HAP-1 (cell line): ENCODE measurements at regions not wholly inside any gene's neighbourhood (a gene's known extent, or its start where the extent isn't known, plus 50 kb on each side); places are given as distances from the start of the nearest gene placed in this dataset.

Source experiments
- DNase-seq, 2 experiments: peaks; one replicate each; pipeline ENCODE4 v3.0.0-alpha.2; 2016 to 2020; ENCODE audit warnings: low spot score in 2 of 2
- H3K27me3 ChIP-seq: fragments of 250-450 bp; sonication (Bioruptor Pico); 2 replicates; pipeline ENCODE4 v1.5.1; 2020; ENCODE audit warnings: low read depth, mild to moderate bottlenecking, moderate library complexity
- H3K36me3 ChIP-seq: fragments of 250-450 bp; sonication (Bioruptor Pico); replicated peaks from 2 replicates; pipeline ENCODE4 v1.5.1; 2020; ENCODE audit warnings: mild to moderate bottlenecking
- H3K4me1 ChIP-seq: fragments of 250-450 bp; sonication (Bioruptor Pico); 2 replicates; pipeline ENCODE4 v1.5.1; 2020; ENCODE audit warnings: mild to moderate bottlenecking
- H3K4me3 ChIP-seq: fragments of 250-450 bp; sonication (Bioruptor Pico); 2 replicates; pipeline ENCODE4 v1.5.1; 2020; ENCODE audit warnings: mild to moderate bottlenecking, moderate library complexity
- H3K9me3 ChIP-seq: fragments of 250-450 bp; sonication (Bioruptor Pico); 2 replicates; pipeline ENCODE4 v1.5.1; 2020; ENCODE audit warnings: mild to moderate bottlenecking, moderate library complexity
- in situ Hi-C: fragments of 300-500 bp; cut with MboI; formaldehyde crosslinking; loops from 3 replicates; pipeline ENCODE4 v1.14.3; 2020; ENCODE audit warnings: low sequenced_read_pairs, inconsistent platforms, mixed read lengths

- Histone ChIP-seq H3K9me3 (no peaks in the 10 kb centered on the region), H3K36me3 (no peaks in the 10 kb centered on the region), H3K4me3 (no peak overlapping the region), H3K27me3 (no peaks in the 10 kb centered on the region), H3K4me1 (no peaks in the 10 kb centered on the region)
- in situ Hi-C loops: no loop called here
- no peak for DNase-seq
These were observed 233.7 kb downstream of the LOXHD1 start for GRCh38 chr18:46423226-46423805.

GRCh38 chr18:46424898-46425297, 232.1 kb downstream of the LOXHD1 start:
- in situ Hi-C loops: no loop called here
- Histone ChIP-seq H3K4me1 (no peaks in the 10 kb centered on the region), H3K4me3 (no peak overlapping the region), H3K27me3 (no peaks in the 10 kb centered on the region), H3K9me3 (no peaks in the 10 kb centered on the region), H3K36me3 (no peaks in the 10 kb centered on the region)
- DNase-seq: no peak

GRCh38 chr18:46425511-46425910, 231.5 kb downstream of the LOXHD1 start:
- no peak for DNase-seq
- Histone ChIP-seq H3K27me3 (0 out of 2 replicates have a peak, but pooled peaks cover under 1% of the 10 kb centered on the region), H3K4me1 (no peaks in the 10 kb centered on the region), H3K36me3 (no peaks in the 10 kb centered on the region), H3K4me3 (no peak overlapping the region), H3K9me3 (no peaks in the 10 kb centered on the region)
- in situ Hi-C loops: no loop called here

- H3K4me3 ChIP-seq: no peak overlapping the region
- 0 out of 2 replicates have a peak, but pooled peaks cover 2% of the 10 kb centered on the region for H3K27me3 ChIP-seq
- in situ Hi-C loops: no loop called here
- no peaks in the 10 kb centered on the region for H3K4me1 ChIP-seq
- no peaks in the 10 kb centered on the region for H3K36me3 ChIP-seq
- no peaks in the 10 kb centered on the region for H3K9me3 ChIP-seq
- DNase-seq: no peak
These were observed 230.9 kb downstream of the LOXHD1 start for GRCh38 chr18:46426021-46426678.

GRCh38 chr18:46426679-46427047, 230.4 kb downstream of the LOXHD1 start:
- no peaks in the 10 kb centered on the region for H3K9me3 ChIP-seq
- in situ Hi-C loops: no loop called here
- 0 out of 2 replicates have a peak, but pooled peaks cover 2% of the 10 kb centered on the region for H3K27me3 ChIP-seq
- H3K4me3 ChIP-seq: no peak overlapping the region
- DNase-seq: no peak
- no peaks in the 10 kb centered on the region for H3K36me3 ChIP-seq
- H3K4me1 ChIP-seq: no peaks in the 10 kb centered on the region
